ENCODE measurements at regions not wholly inside any gene's neighbourhood (a gene's known extent, or its start where the extent isn't known, plus 50 kb on each side); places are given as distances from the start of the nearest gene placed in this dataset.

DNA sequence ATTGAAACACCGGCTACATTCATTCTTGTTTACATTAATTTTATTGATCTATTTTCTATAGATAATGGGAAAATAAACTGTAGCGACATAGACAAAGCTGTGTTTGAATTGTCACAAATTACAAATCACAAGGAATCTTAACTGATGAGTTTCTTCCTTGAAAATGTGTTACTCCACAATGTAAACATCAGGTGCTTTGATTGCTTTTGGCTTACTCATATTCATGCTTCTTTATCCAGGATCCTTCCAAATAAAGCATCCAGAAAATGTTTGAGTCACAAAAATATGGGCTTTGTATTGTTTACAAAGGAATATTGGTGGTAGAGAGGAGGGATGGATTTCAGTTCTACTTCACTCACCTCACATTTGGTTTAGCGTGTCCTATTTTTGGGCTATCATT lies 64.0 kb downstream of the BMP2 start:
- no peak for DNase-seq

DNA sequence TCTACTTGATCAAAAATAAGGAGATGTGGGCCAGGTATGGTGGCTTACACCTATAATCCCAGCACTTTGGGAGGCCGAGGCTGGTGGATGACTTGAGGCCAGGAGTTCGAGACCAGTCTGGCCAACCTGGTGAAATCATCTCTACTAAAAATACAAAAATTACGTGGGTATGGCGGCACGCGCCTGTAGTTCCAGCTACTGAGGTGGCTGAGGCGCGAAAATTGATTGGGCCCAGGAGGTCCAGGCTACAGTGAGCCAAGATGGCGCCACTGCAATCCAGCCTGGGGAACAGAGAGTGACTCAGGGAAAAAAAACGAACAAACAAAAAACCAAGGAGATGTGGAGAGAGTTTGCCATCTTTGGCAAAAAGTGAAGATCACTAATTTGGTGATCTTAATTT lies 65.3 kb downstream of the BMP2 start:
- no peak for DNase-seq

DNA sequence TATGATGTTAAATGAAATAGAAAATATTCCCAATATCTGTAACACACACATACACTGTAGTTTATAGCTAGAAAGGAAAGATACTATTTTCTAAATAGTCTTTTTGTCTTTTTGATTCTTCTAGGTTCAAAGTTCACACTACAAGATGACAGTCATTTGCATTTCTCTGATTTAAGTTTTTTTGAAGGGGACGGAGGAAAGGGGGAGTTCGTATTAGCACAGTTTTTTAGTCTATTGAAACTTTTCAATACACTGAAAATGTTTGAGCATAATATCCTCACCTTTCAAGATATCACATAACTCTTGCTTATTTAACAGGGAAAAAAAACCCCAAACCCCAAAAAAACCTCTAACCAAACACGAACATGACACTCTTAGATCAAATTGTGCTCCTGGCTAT lies 68.1 kb downstream of the BMP2 start:
- DNase-seq = no peak

DNA sequence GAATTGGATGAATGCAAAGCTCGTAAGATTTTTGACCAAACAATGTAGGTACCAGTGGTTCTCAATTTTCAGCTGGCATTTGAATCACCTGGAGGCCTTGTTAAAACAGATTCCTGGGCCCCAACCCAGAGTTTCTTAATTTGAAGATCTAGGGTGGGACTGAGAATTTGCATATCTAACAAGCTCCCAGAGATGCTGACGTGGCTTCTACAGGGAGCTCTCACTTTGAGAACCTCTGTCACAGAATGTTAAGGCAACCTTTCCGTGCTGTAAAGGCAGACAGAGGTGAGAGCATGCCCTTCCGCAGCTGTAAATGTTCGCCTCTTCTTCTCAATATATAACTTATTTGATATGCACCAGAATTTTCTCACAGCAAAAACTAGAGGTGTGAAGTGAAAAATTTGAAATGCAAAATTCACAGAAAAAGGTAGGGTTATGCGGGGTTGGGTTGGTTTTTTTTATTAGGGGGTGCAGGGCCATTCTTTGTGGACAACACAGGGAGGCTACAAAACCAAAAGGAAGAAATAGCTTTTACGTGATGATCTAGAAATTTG lies 69.4 kb downstream of the BMP2 start:
- DNase-seq = no peak

DNA sequence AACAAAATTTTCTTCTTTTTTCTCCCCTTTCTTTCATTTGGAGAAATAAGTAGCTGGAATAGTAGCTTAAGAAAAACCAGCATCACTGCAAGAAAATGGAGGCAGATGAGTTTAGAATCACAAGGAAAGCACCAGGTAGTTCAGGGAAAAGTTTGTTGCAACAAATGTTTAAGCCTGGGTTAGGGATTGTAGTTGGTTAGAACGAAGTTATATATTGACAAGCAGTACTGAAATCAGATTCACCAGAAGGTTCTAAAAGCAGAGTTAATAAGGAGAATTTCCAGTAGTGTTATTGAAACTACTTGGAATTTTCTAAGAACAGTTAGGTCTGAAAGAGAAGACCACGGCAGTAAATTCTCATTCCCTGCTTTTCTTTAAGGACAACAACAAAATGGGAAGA lies 70.2 kb downstream of the BMP2 start:
- no peak for DNase-seq

DNA sequence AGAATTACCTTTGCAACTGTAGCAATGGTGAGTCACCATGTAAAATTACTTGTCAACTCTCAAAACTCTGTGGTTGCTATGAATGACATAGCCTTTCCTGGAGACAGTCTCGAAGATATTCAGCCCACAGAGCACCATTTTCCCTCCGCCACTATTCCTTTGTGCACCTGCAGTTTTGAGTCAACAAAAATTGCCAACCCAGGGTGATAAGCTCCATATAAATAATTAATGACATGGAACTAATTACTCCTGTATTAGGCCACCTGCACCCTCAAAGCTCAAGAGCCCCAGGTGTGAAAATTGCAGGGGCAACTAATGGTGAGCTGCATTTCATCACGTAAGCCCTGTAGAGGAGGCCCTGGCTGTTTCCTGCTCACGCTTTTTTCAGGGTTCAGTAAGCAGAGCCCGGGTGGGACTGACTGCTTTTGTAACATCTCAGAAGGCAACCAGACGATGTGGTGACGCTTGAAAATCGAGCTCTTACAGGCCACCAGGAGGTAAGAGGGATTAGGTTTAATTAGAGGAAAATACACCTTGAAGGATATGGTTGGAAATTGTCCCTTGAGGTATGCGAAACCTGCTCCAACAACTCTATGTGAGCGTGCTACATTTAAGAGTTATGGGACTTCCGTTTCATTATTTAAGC lies 70.8 kb downstream of the BMP2 start:
- peak; percentile 40 for DNase-seq

DNA sequence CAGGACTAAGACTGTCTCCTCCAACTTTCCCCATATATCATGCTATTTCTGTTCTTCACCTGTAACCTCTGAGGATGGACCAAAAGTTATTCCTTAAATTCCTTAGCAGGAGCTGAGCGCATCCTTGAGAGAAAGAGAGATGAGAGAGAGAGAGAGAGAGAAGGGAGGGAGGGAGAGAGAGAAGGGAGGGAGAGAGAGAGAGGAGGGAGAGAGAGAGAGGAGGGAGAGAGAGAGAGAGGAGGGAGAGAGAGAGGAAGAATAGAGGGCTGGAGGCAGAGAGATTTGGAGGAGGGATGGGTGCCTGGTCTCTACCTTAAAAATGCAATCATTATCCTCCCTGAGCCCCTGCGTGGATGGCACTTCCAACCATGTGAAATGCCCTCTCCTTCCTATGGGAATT lies 73.6 kb downstream of the BMP2 start:
- DNase-seq = no peak

DNA sequence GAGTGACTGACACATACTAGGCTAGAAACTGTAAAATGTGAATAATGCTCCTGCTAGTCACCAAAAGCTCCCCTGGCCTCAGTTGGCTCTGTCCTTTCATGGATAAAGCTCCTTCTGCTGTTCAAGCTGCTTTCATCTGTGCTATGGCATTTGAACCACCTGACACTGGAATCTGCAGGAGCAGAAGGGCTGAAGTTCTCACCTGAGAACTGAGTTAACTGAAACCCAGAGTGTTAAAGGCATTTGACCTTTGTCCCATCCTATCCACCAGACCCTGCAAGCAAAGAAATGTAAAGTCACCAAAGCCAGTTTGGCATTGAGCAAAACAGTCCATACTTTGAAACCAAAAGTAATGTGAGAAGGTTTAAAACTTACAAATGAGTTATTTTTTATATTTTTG lies 77.7 kb downstream of the BMP2 start:
- DNase-seq = no peak

DNA sequence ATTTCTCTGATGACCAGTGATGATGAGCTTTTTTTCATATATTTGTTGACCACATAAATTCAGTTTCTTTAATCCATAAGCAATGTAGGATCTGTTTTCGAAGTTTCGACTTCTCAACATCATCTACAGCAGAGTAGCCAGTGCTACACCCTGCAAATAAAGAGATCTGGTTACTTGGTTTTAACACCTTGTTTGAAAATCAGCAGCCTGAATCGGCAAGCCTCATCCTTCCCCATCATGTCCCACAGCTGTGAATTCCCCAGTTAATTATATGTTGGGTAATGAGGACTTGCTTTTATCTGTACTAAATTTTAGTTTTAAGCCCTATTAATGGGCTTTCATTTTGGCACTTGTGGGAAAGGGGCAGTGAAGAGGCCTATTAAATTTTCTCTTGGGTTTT lies 80.6 kb downstream of the BMP2 start:
- DNase-seq = no peak

DNA sequence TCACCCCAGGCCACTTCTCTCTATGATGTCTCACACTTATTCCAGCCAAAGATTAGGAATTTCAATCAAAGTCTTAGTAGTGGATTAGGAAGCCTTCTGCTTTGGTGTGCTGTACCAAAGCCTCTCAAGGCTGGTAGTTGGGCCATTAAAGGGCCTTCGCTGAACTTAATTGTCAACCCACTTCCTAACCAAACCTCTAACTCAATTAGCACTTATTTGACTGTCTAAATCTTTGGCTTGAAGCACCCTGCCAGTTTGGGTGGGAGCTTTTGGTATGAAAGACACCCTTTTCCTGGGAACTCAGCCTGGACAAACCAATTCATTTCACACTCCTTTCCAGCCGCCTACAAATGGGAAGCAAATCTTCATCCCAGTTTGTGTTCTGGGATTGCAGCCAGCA lies 81.5 kb downstream of the BMP2 start:
- DNase-seq = no peak

DNA sequence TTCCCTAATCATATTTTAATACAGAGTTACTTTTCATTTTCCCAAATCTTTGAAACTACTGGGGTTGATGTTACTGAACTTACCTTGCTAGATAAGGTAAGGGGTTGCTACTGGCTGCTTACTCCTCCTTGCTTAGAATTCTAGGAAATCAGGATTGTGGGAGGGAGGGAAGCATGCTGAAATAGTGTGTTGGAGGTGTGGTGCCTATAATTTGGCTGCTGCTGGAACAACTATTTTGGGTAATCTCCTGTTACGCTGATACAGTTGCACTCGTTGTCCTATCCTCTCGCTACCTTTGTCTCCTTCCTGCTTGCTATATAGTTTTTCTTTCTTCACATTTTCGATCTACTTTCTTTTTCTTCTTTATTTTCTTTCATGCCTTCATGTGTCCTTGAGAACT lies 83.7 kb downstream of the BMP2 start:
- DNase-seq = no peak

DNA sequence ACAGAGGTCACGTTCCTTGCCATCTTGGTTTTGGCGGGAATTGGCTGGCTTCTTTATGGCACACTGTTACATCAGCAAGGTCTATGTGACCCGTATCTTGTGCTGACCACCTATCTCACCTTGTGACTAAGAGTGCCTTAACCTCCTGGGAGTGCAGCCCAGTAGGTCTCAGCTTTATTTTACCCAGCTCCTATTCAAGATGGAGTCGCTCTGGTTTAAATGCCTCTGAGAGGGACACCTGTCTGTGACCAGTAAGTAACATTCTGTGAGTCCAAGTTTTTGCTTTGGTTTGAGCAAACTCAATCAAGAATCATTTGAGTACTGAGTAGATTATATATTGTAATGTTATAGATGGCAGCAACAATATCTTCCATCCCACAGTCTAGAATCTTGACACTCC lies 85.0 kb downstream of the BMP2 start:
- no peak for DNase-seq

DNA sequence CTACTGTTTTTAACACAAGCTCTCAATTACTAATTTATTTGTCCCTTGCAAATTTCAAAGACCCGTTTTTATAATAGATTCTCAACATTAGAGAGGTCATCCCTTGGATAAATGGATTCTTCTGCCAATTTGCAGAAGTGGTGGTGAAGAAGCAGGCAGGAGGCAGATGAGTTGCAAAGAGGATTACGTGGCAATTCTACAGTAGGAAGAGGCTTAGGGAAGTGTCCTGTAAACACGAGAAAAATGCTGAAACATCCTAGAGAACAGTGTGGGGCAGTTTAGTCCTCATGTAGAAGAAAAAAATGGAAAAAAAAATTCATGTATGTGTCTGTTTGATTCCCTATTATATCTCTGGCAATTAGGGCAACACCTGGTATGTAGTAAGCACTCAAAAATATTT lies 87.6 kb downstream of the BMP2 start:
- DNase-seq = no peak

DNA sequence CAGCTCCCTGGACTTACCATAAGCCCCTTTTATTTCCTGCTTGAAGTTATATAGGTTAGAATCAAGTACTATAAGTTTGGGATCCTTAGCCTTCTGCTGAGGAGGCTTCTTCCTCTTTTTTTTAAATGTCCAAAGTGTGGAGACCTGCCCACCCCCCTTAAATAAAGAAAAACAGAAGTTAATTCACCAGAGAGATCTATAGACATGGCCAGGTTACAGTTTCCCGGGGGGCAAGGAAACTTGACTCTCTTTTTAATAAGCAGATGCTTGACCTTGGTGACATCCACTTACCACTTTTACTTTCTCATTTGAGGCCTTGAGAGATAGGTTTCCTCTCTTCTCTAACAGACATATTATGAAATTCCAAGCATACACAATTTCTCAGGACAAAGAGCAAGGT lies 88.3 kb downstream of the BMP2 start:
- no peak for DNase-seq

DNA sequence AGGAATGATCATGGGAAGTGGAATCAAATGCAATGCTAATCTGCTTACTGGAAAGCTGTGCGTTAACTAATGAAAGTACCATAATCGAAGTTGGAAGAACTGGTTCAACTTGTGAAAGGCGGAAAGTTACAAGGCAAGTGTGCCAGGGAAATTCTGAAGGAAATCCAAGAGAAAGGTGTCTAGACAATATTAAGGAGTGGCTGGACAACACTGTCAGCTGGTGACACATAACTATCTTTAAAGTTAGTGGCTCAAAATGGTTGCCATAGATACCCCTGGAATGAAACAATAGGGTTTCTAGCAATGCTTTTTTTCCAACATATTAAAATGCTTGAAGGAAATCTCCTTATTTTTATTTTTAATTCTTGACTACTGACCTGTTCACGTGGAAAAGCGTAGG lies 90.4 kb downstream of the BMP2 start:
- no peak for DNase-seq

DNA sequence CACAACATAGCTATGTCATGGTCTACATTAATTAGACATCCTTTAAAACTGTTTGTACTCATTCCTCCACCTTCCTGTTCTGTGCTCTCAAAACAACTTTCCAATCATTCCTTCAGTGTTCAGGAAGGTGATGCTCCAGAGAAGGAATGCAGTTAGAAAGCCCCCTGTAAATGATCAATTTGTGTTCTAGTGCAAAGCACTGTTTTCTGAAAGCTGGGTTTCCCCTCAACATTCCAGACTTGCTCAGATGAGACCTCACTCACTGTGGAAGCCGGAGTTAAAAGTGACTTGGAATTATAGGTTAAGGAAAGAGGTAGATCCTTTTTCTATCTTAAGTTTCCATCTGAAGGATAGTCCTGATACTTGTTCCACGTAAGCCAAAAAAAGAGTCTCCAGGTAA lies 95.9 kb downstream of the BMP2 start:
- no peak for DNase-seq

DNA sequence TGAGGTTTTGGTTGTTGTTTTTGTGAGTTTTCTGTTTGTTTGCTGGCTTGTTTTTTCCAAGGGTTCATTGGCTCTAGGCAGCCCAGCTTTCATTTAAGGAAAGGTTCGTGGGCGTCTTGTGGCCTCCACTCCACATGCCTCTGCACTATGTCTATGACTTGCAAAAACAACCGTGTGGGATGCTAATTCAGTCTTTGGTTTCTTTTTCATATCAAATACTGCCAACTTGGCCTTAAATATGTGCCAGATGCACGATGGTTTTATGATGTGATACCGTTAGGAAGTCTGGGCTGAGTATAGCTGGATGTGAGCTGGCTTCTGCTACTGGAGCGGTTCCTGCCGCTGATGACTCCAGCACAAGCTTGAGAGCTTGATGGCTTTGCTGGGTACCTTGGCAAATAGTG lies 96.3 kb downstream of the BMP2 start:
- no peak for DNase-seq

DNA sequence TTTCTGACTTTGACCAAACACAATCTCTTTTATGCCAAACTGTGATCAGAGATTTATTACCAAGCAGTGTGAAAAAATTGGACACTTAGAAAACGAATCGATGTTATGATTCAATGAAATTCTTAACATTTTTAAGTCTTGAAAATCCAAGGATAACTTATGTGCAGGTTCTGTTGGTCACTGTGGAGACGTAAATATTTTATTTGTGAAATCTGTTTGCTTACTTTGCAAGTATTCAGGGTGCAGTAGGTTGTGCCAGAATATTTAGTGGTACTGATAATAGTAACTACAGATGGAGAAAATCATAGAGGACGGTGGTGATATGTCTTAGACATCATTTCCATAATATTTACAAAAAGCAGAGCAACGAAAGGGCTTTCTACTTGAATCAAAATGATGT lies 97.3 kb downstream of the BMP2 start:
- no peak for DNase-seq

DNA sequence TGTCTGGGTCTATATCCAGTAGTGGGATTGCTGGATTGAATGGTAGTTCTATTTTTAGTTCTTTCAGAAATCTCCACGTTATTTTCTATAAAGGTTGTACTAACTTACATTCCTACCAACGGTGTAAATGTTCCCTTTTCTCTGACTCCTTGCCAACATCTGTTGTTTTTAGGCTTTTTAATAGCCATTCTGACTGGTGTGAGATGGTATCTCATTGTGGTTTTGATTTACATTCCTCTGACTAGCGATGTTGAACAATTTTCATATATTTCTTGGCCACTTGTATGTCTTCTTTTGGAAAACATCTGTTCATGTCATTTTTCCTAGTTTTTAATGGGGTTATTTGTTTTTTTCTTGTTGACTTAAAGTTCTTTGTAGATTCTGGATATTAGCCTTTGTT lies 99.3 kb downstream of the BMP2 start:
- DNase-seq = no peak

DNA sequence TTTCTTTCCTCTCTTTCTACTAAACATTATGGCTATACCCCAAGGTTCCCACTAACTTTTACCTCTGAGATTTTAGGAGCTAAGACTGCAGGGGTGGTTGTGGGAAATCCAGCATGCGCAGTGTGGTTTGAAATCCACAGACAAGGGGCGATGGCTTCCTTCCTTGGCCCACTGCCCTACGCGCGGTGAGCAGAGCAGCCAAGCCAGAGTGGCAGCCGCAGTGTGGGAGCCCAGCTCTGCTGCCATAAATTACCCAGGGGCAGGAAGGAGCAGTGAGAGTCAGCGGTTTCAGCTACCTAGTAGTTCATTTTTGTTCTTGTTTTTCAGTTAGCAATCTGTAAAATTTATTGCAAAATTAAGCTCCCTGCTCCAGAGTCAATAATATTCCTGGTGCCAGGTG lies 101.4 kb downstream of the BMP2 start:
- no peak for DNase-seq

DNA sequence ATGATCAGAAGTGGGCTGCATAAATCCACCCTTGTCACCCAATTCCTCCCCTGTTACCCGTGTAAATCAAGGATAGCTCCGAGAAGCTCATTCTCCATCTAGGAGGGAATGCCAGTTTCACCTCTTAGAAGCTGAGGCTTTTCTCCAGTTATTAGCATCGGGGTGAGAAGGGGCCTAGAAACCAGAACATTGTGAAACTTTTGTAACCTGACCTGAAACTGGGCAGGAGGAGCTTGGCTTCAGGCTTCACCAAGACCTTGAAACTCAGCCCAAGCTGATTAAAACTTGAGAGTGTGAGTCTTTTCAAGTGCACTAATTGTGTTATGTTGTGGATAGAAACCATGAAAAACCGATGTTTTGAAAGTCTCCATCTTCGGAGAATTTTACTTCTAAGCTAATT lies 103.1 kb downstream of the BMP2 start:
- DNase-seq = no peak

DNA sequence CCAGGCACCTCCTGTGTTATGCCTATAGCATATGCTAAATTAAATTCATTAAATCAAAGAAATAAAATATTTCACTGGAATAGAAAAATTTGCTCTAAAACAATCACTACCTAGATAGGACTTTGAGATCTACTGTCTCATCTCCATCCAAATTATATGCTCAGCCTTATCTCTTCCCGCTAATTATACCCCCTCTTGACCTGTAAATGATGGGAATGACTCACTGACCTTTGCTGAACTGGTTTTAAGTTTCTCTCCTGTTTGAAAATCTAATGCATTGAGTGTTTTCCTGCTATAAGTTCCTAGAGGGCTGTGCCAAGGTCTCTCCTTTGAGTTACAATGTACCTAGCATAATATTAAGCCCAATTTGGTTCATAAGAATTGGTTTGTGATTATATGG lies 110.1 kb downstream of the BMP2 start:
- no peak for DNase-seq

DNA sequence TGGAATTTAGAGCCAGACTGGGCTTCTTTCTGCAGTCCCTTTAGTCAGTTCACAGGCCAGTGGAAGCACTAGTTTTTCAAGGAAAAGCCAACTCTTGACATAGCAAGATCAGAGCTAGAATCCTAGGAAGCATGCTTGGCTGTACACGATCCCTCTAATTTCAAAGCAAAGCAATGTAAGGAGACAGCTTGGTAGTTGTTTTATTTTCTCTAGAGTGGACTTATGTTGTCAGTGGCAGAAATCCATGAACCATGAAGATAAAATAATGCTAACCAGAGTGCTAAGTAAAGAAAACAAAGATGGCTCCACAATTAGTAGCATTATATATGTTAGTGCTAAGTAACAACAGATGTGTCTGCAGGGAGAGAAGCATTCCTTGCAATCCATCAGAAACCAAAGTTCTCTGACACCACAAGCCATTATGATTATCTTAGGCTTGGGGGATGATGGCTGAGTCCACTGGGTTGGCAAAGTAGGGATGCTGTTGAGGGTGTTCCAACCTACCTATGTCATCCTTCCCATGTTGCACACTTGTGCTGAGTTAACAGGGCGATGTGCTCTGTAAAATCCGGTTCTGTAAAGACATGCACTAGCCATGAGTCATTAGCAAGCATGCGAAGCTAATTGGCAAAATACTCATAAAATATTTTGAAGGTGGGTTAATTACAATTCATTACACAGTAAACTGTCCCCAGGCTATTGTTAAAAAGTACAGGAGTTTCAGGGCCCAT lies 115.2 kb downstream of the BMP2 start:
- DNase-seq = no peak

DNA sequence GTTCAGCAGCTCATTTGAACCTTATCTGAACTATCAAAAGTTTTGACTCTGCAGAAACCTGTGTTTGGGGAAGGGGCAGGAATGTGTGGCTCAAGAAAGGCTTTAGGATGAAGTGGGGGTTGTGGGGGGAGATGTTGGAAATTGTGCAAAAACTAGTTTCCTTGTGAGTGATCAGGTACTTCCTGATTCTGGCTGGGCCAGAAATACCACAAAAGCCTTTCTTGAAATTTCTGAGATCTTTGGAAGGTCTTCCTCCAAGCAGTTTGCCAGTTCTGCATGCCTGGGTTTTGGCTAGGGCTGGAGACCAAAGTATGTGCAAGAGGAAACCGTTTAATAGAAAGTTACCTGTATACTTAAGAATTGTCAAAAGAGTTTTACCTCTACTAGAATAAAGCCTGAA lies 116.6 kb downstream of the BMP2 start:
- DNase-seq = no peak
